Activated B cell treated with CpG ODN at 0.5 μM for 24 hours (primary cell): ENCODE measurements at regions not wholly inside any gene's neighbourhood (a gene's known extent, or its start where the extent isn't known, plus 50 kb on each side); places are given as distances from the start of the nearest gene placed in this dataset.

Experiments used
- ATAC-seq: fragments of 200-7000 bp; cut with Tn5 transposase; one replicate; pipeline ENCODE4 v1.10.0; 2021; ENCODE audit warnings: low read depth, mild to moderate bottlenecking, moderate library complexity
- CTCF ChIA-PET: fragments of 350-600 bp; sonication (Branson Sonifier 250); formaldehyde crosslinking; loops from one replicate; lab custom pipeline; 2021; ENCODE audit warnings: antibody characterized with exemption; lab: Charles Lee
- POLR2A ChIA-PET: fragments of 350-600 bp; sonication (Branson Sonifier 250); formaldehyde crosslinking; loops from one replicate; lab custom pipeline; 2021; ENCODE audit warnings: antibody characterized with exemption; lab: Charles Lee
- DNase-seq: peaks from one replicate; pipeline ENCODE4 v3.0.0; 2022
- H3K27ac Mint-ChIP-seq: one replicate; pipeline ENCODE4 v1.8.0; 2020; ENCODE audit warnings: mixed read lengths
- H3K27me3 Mint-ChIP-seq: one replicate; pipeline ENCODE4 v1.8.0; 2021; ENCODE audit warnings: mixed read lengths
- H3K36me3 Mint-ChIP-seq: one replicate; pipeline ENCODE4 v1.8.0; 2021; ENCODE audit warnings: low read depth, mixed read lengths
- H3K4me1 Mint-ChIP-seq: one replicate; pipeline ENCODE4 v1.8.0; 2021; ENCODE audit warnings: mixed read lengths
- H3K4me3 Mint-ChIP-seq: one replicate; pipeline ENCODE4 v1.8.0; 2020; ENCODE audit warnings: mild to moderate bottlenecking, mixed read lengths
- H3K9me3 Mint-ChIP-seq: one replicate; pipeline ENCODE4 v1.8.0; 2020; ENCODE audit warnings: mixed read lengths
- CTCF ChIP-seq: fragments of 200-600 bp; IDR thresholded peaks from one replicate; pipeline ENCODE4 v1.8.0; 2022; ENCODE audit warnings: antibody characterized with exemption, mild to moderate bottlenecking
- intact Hi-C: fragments of 100-400 bp; cut with micrococcal nuclease; formaldehyde crosslinking; loops from one replicate; pipeline ENCODE4 v1.15.1; 2024

- no peak overlapping the region for H3K4me3 Mint-ChIP-seq
- no peaks in the 10 kb centered on the region for H3K4me1 Mint-ChIP-seq
- no peaks in the 10 kb centered on the region for H3K9me3 Mint-ChIP-seq
- ATAC-seq (no peak), DNase-seq (no peak)
- no peaks in the 10 kb centered on the region for H3K27me3 Mint-ChIP-seq
- H3K27ac Mint-ChIP-seq: no peak overlapping the region
- no peaks in the 10 kb centered on the region for H3K36me3 Mint-ChIP-seq
- ChIA-PET CTCF (no interaction called here), POLR2A (no interaction called here)
- intact Hi-C loops: no loop called here
- no peak for TF ChIP-seq CTCF
Measured at GRCh38 chr4:125983168-125983567, 668.4 kb downstream of the FAT4 start.

GRCh38 chr4:125985856-125986255 is 671.1 kb downstream of the FAT4 start:
- DNase-seq: no peak
- H3K4me3 Mint-ChIP-seq: no peak overlapping the region
- H3K27me3 Mint-ChIP-seq: no peaks in the 10 kb centered on the region
- no peak for ATAC-seq
- no peak overlapping the region for H3K27ac Mint-ChIP-seq
- no peaks in the 10 kb centered on the region for H3K36me3 Mint-ChIP-seq
- intact Hi-C loops: no loop called here
- ChIA-PET POLR2A (no interaction called here), CTCF (no interaction called here)
- no peaks in the 10 kb centered on the region for H3K9me3 Mint-ChIP-seq
- no peaks in the 10 kb centered on the region for H3K4me1 Mint-ChIP-seq
- TF ChIP-seq CTCF: no peak

- POLR2A ChIA-PET: no interaction called here
- no peak for TF ChIP-seq CTCF
- H3K4me1 Mint-ChIP-seq: no peaks in the 10 kb centered on the region
- H3K9me3 Mint-ChIP-seq: no peaks in the 10 kb centered on the region
- no peaks in the 10 kb centered on the region for H3K27me3 Mint-ChIP-seq
- no peak for ATAC-seq
- no peak overlapping the region for H3K4me3 Mint-ChIP-seq
- DNase-seq: no peak
- no peaks in the 10 kb centered on the region for H3K36me3 Mint-ChIP-seq
- no peak overlapping the region for H3K27ac Mint-ChIP-seq
- intact Hi-C loops: no loop called here
- CTCF ChIA-PET: no interaction called here
Measured at GRCh38 chr4:125986307-125986706, 671.6 kb downstream of the FAT4 start.

- CTCF ChIA-PET: no interaction called here
- no peak for TF ChIP-seq CTCF
- intact Hi-C loops: no loop called here
- H3K4me1 Mint-ChIP-seq: no peaks in the 10 kb centered on the region
- H3K27ac Mint-ChIP-seq: no peak overlapping the region
- H3K36me3 Mint-ChIP-seq: no peaks in the 10 kb centered on the region
- H3K4me3 Mint-ChIP-seq: no peak overlapping the region
- H3K27me3 Mint-ChIP-seq: no peaks in the 10 kb centered on the region
- POLR2A ChIA-PET: no interaction called here
- no peaks in the 10 kb centered on the region for H3K9me3 Mint-ChIP-seq
- ATAC-seq (no peak), DNase-seq (no peak)
Measured at GRCh38 chr4:125988464-125988863, 673.7 kb downstream of the FAT4 start.

- ATAC-seq: no peak
- ChIA-PET CTCF (no interaction called here), POLR2A (no interaction called here)
- no peak overlapping the region for H3K4me3 Mint-ChIP-seq
- H3K4me1 Mint-ChIP-seq: no peaks in the 10 kb centered on the region
- H3K9me3 Mint-ChIP-seq: no peaks in the 10 kb centered on the region
- no peaks in the 10 kb centered on the region for H3K27me3 Mint-ChIP-seq
- intact Hi-C loops: no loop called here
- no peak for DNase-seq
- H3K27ac Mint-ChIP-seq: no peak overlapping the region
- TF ChIP-seq CTCF: no peak
- no peaks in the 10 kb centered on the region for H3K36me3 Mint-ChIP-seq
Measured at GRCh38 chr4:125991398-125991797, 676.6 kb downstream of the FAT4 start.
